Adrenal gland (tissue), 9 donors: ENCODE measurements at regions not wholly inside any gene's neighbourhood (a gene's known extent, or its start where the extent isn't known, plus 50 kb on each side); places are given as distances from the start of the nearest gene placed in this dataset.

Experiments
- DNase-seq, 7 donors: peaks; one replicate each; pipeline ENCODE4 v3.0.0-alpha.2; 2019 to 2020
- H3K27ac ChIP-seq, 5 donors: fragments of 200-600 bp; sonication (generic) in 4 of 5; 1 replicate in 3 of 5; 2 replicates in 2 of 5; pipeline versions ENCODE4 v1.5.1 to v1.8.0; 2016 to 2020; ENCODE audit warnings: mild to moderate bottlenecking in 1 of 5
- H3K27me3 ChIP-seq: fragments of 200-600 bp; 2 replicates; pipeline ENCODE4 v1.8.0; 2021
- H3K36me3 ChIP-seq, 2 donors: fragments of 200-600 bp; replicated peaks in 1 of 2; 1 replicate in 1 of 2; 2 replicates in 1 of 2; pipeline versions ENCODE4 v1.5.1 to v1.8.0; 2018 to 2022
- H3K4me1 ChIP-seq, 2 donors: fragments of 200-600 bp; replicated peaks in 1 of 2; 1 replicate in 1 of 2; 2 replicates in 1 of 2; pipeline versions ENCODE4 v1.5.1 to v1.8.0; 2018 to 2021
- H3K4me3 ChIP-seq, 4 donors: fragments of 200-600 bp; sonication (generic) in 3 of 4; one replicate each; pipeline ENCODE4 v1.5.1; 2016 to 2018
- H3K9me3 ChIP-seq, 3 donors: fragments of 200-600 bp; sonication (generic) in 1 of 3; replicated peaks in 1 of 3; 1 replicate in 2 of 3; 2 replicates in 1 of 3; pipeline versions ENCODE4 v1.5.1 to v1.8.0; 2016 to 2021
- POLR2A ChIP-seq, 2 donors: fragments of 450-650 bp; IDR thresholded peaks; one replicate each; pipeline ENCODE4 v1.6.1; 2017; ENCODE audit warnings: antibody characterized with exemption in 2 of 2, mild to moderate bottlenecking in 2 of 2, moderate library complexity in 1 of 2
- WGBS, 4 donors: extraction: QIAGEN DNeasy Blood & Tissue Kit in 2 of 4; methylation state at CpG; one replicate each; pipeline versions ENCODE4 v1.1.5 to v1.1.7; 2013 to 2017; 5-methylcytosine and 5-hydroxymethylcytosine counted together
- intact Hi-C, 2 donors: fragments of 100-400 bp; cut with DNase I; formaldehyde crosslinking; loops; one replicate each; pipeline versions ENCODE4 v1.14.1 to v1.15.0; 2022 to 2023
- TF ChIP-seq, protein P1 (sequence below), 6 experiments: fragments of 450-650 bp in 4 of 6; fragments of 200-600 bp in 2 of 6; sonication (generic) in 1 of 6; IDR thresholded peaks; 1 replicate in 5 of 6; 2 replicates in 1 of 6; pipeline versions ENCODE4 v1.5.1 to v1.8.0; 2016 to 2021; ENCODE audit warnings: antibody characterized with exemption in 6 of 6, mild to moderate bottlenecking in 2 of 6, moderate library complexity in 1 of 6
- donor health status: healthy with polysubstance abuse.
- donor health status: Bipolar disorder and iron deficiency.
- donor health status: DM: yes; HTN: yes; CAD: no.
- donor health status: DM: no; HTN: no; CAD: no.
- donor health status: DM: no; HTN: no; CAD: no.

DNA sequence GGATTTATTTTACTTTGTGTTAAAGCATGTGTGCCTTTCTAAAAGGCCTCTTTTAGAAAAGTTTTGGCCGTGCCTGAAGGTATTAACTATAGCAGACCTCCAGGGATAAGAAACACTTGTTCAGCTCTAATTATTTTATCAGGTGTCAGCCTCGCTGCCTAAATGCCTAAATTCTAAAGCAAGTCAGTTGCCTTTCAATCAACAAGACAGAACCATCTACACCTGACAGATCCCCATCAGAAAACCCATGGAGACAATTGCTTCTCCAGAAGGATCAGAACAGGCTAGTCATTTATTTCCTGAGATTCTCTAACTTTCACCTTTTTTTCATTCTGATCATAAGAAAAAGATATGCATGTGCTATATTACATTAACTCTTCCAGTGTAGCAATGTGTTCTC, 171.4 kb upstream of the GPC6 start:
- H3K4me3 ChIP-seq: no peak overlapping the region
- 81 to 94% (median 90%) methylated on average over 2 of the region's 2 CpGs for WGBS, 4 donors
- no peaks in the 10 kb centered on the region for H3K9me3 ChIP-seq
- H3K27me3 ChIP-seq: no peaks in the 10 kb centered on the region
- no peak for DNase-seq
- no peak overlapping the region for H3K27ac ChIP-seq
- TF ChIP-seq POLR2A (IDR thresholded peaks at IDR 0.05): no peak
- TF ChIP-seq, protein P1, sequence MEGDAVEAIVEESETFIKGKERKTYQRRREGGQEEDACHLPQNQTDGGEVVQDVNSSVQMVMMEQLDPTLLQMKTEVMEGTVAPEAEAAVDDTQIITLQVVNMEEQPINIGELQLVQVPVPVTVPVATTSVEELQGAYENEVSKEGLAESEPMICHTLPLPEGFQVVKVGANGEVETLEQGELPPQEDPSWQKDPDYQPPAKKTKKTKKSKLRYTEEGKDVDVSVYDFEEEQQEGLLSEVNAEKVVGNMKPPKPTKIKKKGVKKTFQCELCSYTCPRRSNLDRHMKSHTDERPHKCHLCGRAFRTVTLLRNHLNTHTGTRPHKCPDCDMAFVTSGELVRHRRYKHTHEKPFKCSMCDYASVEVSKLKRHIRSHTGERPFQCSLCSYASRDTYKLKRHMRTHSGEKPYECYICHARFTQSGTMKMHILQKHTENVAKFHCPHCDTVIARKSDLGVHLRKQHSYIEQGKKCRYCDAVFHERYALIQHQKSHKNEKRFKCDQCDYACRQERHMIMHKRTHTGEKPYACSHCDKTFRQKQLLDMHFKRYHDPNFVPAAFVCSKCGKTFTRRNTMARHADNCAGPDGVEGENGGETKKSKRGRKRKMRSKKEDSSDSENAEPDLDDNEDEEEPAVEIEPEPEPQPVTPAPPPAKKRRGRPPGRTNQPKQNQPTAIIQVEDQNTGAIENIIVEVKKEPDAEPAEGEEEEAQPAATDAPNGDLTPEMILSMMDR (IDR thresholded peaks at IDR 0.05): no peak
- H3K4me1 ChIP-seq: no peaks in the 10 kb centered on the region
- H3K36me3 ChIP-seq: no peaks in the 10 kb centered on the region
- intact Hi-C loops: no loop called here

DNA sequence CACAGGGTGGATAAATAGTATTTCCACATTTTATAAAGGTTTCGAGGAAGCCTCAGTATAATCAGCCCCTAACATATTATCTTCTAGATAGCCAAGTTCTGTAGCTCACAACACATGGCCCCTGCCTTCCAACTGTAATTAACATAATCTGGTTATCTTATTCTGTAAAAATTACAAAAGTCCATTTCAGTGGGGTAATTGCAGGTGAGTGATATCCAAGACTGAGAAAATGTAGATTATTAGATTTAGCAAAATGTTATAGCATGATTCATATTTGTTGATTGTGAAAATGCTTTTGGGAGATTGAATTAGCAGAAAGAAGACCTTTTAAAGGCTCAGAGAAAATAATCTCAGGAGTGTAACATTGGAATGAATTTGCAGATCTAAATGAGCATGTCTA, 168.3 kb upstream of the GPC6 start:
- Histone ChIP-seq H3K4me1 (peaks cover 0 to 7% of the 10 kb centered on the region in 2 donors), H3K27ac (no peak overlapping the region), H3K36me3 (no peaks in the 10 kb centered on the region), H3K27me3 (no peaks in the 10 kb centered on the region), H3K4me3 (no peak overlapping the region), H3K9me3 (no peaks in the 10 kb centered on the region)
- intact Hi-C loops: no loop called here
- 66 to 93% (median 87%) methylated on average over 1 of the region's 1 CpG for WGBS, 4 donors
- TF ChIP-seq, protein P1 (IDR thresholded peaks at IDR 0.05): no peak
- no peak for TF ChIP-seq POLR2A (IDR thresholded peaks at IDR 0.05)
- DNase-seq: no peak

DNA sequence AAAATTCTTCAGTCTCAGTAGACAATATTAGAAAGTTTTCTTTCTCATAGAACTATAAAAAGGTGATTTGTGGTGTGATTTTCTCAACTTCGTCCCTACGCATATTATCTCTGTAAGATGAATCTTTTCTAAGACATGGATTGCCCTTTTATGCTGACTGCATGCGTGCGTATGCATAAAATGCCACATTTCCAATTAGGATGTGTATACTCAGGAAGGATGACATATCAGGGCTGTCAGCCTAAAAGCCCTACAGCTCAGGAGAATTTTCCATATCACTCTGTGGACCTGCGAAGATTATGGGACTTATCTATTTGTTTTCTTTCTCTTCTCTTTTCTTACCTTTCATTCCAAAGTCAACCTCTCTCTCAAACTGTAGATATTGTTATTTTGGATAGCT, 166.5 kb upstream of the GPC6 start:
- no peak for DNase-seq
- TF ChIP-seq, protein P1 (IDR thresholded peaks at IDR 0.05): no peak
- TF ChIP-seq POLR2A (IDR thresholded peaks at IDR 0.05): no peak
- Histone ChIP-seq H3K4me1 (peaks cover 0 to 7% of the 10 kb centered on the region in 2 donors), H3K27me3 (no peaks in the 10 kb centered on the region), H3K4me3 (no peak overlapping the region), H3K36me3 (no peaks in the 10 kb centered on the region), H3K9me3 (no peaks in the 10 kb centered on the region), H3K27ac (no peak overlapping the region)
- WGBS, 4 donors: 82 to 91% (median 85%) methylated on average over 5 of the region's 5 CpGs
- intact Hi-C loops: no loop called here

DNA sequence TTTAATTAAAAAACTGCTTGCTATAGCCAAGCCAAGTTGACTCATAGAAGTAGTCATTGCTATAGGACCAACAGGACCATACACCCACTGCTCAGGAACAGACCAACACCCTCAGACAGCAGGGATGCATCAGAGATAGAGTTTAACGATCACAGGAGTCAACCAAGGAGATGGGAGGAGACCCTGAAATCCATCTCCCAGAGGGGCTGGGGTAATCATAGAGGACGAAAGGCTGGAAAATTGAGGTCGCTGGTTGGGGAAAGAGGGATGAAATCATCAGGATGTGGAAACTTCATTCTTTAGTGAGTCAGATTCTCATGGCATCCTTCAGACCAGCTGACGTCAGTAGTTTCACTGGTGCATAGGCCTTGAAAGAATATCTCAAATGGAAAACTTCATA, 160.4 kb upstream of the GPC6 start:
- H3K27ac ChIP-seq: peak overlapping the region in 3 of 5 donors; percentile 13 to 61 (median 40)
- H3K36me3 ChIP-seq: no peaks in the 10 kb centered on the region
- peaks cover 0 to 2% of the 10 kb centered on the region in 2 donors for H3K4me1 ChIP-seq
- H3K9me3 ChIP-seq: no peaks in the 10 kb centered on the region
- no peak overlapping the region for H3K4me3 ChIP-seq
- intact Hi-C loops: no loop called here
- 32 to 51% (median 48%) methylated on average over 4 of the region's 4 CpGs for WGBS, 4 donors
- TF ChIP-seq, protein P1 (IDR thresholded peaks at IDR 0.05): no peak
- no peak for TF ChIP-seq POLR2A (IDR thresholded peaks at IDR 0.05)
- H3K27me3 ChIP-seq: no peaks in the 10 kb centered on the region
- DNase-seq: peak; percentile 33 to 71 (median 55)
